ENCODE measurements at regions not wholly inside any gene's neighbourhood (a gene's known extent, or its start where the extent isn't known, plus 50 kb on each side); places are given as distances from the start of the nearest gene placed in this dataset.

DNA sequence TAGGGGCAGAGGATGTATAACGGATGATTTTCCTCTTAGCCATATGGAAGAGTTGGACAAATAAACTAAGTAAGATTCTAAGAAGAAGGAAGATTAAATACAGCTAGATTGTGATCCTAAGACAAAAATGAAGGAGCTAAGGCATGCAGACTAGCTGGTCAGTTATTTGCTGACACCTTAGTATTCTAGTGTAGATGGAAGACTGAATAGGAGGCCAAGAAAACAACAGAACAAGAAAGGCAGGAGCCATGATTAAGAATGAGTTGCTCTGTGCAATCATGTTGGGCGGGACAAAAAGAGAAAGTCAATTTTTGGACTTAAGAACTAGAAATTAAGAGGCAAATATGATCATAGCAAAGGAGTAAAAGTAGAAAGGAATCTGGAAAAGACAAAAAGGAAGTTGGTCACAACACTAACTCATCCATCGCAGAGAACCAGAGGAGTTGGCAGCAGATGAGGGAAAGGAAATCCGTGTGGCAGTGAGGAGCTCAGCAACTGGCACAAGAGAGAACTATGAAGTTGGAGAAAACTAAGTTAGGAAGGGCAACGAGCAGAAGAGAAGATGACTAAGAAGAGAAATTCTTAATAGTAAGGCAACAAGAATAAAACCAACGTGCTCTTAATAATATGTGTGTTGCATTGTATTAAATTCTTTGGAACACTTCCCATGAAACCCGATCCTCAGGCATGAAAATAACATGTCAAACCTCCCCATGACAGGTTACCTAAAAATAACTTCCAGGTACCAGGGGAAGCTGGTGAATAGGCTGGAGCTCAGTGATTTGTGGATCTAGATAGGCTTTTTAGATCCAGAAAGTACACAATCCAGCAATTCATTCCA is 234.4 kb downstream of the LTN1 start:
- H3K27me3 ChIP-seq = no peaks in the 10 kb centered on the region
- peaks cover 0 to 5% of the 10 kb centered on the region in 2 donors for H3K9me3 ChIP-seq
- DNase-seq (ENCODE audit: low spot score) = no peak
- TF ChIP-seq, protein P1, sequence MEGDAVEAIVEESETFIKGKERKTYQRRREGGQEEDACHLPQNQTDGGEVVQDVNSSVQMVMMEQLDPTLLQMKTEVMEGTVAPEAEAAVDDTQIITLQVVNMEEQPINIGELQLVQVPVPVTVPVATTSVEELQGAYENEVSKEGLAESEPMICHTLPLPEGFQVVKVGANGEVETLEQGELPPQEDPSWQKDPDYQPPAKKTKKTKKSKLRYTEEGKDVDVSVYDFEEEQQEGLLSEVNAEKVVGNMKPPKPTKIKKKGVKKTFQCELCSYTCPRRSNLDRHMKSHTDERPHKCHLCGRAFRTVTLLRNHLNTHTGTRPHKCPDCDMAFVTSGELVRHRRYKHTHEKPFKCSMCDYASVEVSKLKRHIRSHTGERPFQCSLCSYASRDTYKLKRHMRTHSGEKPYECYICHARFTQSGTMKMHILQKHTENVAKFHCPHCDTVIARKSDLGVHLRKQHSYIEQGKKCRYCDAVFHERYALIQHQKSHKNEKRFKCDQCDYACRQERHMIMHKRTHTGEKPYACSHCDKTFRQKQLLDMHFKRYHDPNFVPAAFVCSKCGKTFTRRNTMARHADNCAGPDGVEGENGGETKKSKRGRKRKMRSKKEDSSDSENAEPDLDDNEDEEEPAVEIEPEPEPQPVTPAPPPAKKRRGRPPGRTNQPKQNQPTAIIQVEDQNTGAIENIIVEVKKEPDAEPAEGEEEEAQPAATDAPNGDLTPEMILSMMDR (IDR thresholded peaks at IDR 0.05) = no peak
- H3K4me3 ChIP-seq = no peak overlapping the region
- H3K4me1 ChIP-seq = peaks cover 0 to 37% of the 10 kb centered on the region in 2 donors
- H3K36me3 ChIP-seq = no peaks in the 10 kb centered on the region
- H3K27ac ChIP-seq = peak overlapping the region; percentile 12 to 95

DNA sequence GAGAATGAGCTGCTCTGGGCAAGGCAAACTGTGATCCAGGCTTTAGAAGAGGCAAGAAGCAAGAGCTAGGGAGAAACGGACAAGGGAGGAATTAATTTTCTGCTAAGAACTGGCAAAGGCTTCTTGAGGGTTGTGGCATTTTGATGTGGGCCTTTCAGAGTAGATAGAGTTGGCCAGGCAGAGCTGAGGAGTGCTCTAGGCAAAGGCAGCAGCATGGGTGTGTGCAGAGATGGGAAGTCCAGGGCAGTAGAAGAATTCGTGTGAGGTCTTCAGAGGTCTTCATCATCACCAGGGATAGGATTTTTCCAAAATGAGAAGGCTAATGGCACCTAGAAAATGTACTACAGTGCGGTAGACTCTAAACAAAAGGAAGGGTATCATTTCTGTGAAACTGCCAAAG is 237.8 kb downstream of the LTN1 start:
- Histone ChIP-seq H3K36me3 (no peaks in the 10 kb centered on the region), H3K27ac (peak overlapping the region; percentile 77 to 95), H3K27me3 (no peaks in the 10 kb centered on the region), H3K4me3 (no peak overlapping the region), H3K4me1 (peaks cover 0 to 40% of the 10 kb centered on the region in 2 donors), H3K9me3 (peaks cover 0 to 5% of the 10 kb centered on the region in 2 donors)
- TF ChIP-seq, protein P1 (IDR thresholded peaks at IDR 0.05) = no peak
- no peak for DNase-seq (ENCODE audit: low spot score)

DNA sequence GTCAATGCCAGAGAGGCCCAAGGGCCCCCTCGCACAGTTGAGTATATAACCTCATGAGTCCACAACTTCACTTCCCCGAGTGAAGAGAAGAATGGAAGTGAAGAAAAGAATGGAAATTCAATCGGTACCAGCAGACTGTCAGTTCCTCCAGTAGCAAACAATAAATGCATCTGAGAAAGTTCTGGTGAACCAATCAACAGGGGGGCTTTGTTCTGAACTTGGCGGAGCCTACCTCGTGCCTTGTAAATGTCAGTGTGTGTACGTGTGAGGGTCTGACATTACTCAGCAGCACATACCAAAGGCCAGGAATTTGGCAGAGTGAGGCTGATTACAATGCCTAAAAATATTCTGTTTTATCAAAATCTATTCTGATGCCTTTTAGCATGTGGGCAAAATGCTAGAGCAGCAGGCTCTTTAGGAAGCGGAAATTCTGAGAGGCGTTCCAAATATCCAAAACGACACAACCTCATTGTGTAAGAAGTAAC is 238.5 kb downstream of the LTN1 start:
- Histone ChIP-seq H3K4me1 (peaks cover 0 to 40% of the 10 kb centered on the region in 2 donors), H3K36me3 (no peaks in the 10 kb centered on the region), H3K27ac (peak overlapping the region; percentile 77 to 95), H3K9me3 (no peaks in the 10 kb centered on the region), H3K4me3 (no peak overlapping the region), H3K27me3 (no peaks in the 10 kb centered on the region)
- TF ChIP-seq, protein P1 (IDR thresholded peaks at IDR 0.05) = no peak
- peak; percentile 88 for DNase-seq (ENCODE audit: low spot score)

DNA sequence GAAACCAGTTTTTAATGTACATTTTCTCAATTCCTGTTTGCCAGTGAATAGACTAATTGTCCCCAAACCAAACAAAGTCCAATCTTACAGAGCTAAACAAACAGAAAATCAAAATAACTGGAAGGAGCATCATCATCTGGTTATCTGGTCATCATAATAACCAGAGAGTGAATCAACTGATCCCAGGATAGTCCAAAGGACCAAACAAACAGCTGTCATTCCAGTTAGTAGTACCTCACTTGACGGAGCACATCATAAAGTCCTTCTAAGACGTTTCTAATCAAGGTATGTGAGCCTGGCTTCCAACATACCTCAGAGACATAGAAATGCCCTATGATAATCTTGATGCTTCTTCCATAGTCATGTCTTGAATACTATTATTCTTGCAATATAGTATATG is 240.5 kb downstream of the LTN1 start:
- Histone ChIP-seq H3K27me3 (no peaks in the 10 kb centered on the region), H3K4me1 (peaks cover 0 to 33% of the 10 kb centered on the region in 2 donors), H3K4me3 (no peak overlapping the region), H3K36me3 (no peaks in the 10 kb centered on the region), H3K27ac (peak overlapping the region in 1 of 2 donors; percentile 95), H3K9me3 (no peaks in the 10 kb centered on the region)
- no peak for DNase-seq (ENCODE audit: low spot score)
- TF ChIP-seq, protein P1 (IDR thresholded peaks at IDR 0.05) = no peak

DNA sequence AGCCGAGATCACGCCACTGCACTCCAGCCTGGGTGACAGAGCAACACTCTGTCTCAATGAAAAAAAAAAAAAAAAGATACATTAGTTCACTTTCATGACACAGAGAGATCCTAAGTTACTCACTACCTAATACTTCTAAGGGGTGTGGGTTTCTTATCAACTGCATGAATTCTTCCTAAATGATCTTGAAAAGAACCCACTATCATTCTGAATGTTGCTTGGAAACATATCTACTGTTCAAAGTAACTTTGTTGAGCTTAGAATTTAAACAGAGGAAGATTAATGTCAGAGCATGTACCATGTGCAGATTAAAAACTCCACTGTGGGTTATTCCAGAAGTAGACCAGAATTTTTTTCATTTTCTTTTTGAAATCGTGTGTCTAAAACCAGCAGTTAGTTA is 241.5 kb downstream of the LTN1 start:
- H3K27ac ChIP-seq = peak overlapping the region in 1 of 2 donors; percentile 95
- no peaks in the 10 kb centered on the region for H3K36me3 ChIP-seq
- TF ChIP-seq, protein P1 (IDR thresholded peaks at IDR 0.05) = no peak
- DNase-seq (ENCODE audit: low spot score) = no peak
- H3K27me3 ChIP-seq = no peaks in the 10 kb centered on the region
- H3K9me3 ChIP-seq = no peaks in the 10 kb centered on the region
- no peak overlapping the region for H3K4me3 ChIP-seq
- peaks cover 0 to 33% of the 10 kb centered on the region in 2 donors for H3K4me1 ChIP-seq
